Thoracic aorta (tissue), 2 donors: ENCODE measurements at regions not wholly inside any gene's neighbourhood (a gene's known extent, or its start where the extent isn't known, plus 50 kb on each side); places are given as distances from the start of the nearest gene placed in this dataset.
"Not testable (repeated sequence)": the region's sequence is repeated elsewhere in the genome, so short reads cannot be mapped to it uniquely, and the experiment has no call there.

ENCODE experiments used
- ATAC-seq: fragments of 150-250 bp; one replicate; pipeline ENCODE4 v1.8.0; 2017; ENCODE audit warnings: low read depth; ENCODE audit not compliant: insufficient number of reproducible peaks, low FRiP score
- DNase-seq: peaks from one replicate; pipeline ENCODE4 v3.0.0-alpha.2; 2020; ENCODE audit warnings: low spot score
- H3K27ac ChIP-seq, 2 donors: fragments of 200-600 bp; sonication (generic); 1 replicate in 1 of 2; 2 replicates in 1 of 2; pipeline ENCODE4 v1.5.1; 2016; ENCODE audit warnings: mild to moderate bottlenecking in 2 of 2, moderate library complexity in 2 of 2
- H3K27me3 ChIP-seq: fragments of 200-600 bp; sonication (generic); replicated peaks from 2 replicates; pipeline ENCODE4 v1.6.0; 2016; ENCODE audit warnings: mild to moderate bottlenecking; ENCODE audit not compliant: insufficient read depth
- H3K36me3 ChIP-seq: fragments of 200-600 bp; sonication (generic); one replicate; pipeline ENCODE4 v1.5.1; 2016
- H3K4me1 ChIP-seq, 2 donors: fragments of 200-600 bp; sonication (generic); 1 replicate in 1 of 2; 2 replicates in 1 of 2; pipeline versions ENCODE4 v1.5.1 to v1.6.0; 2016; ENCODE audit warnings: low read depth in 2 of 2, mild to moderate bottlenecking in 1 of 2; ENCODE audit not compliant: control insufficient read depth in 1 of 2
- H3K4me3 ChIP-seq: fragments of 200-600 bp; sonication (generic); 2 replicates; pipeline ENCODE4 v1.5.1; 2016; ENCODE audit warnings: mild to moderate bottlenecking
- H3K9me3 ChIP-seq: fragments of 200-600 bp; sonication (generic); 2 replicates; pipeline ENCODE4 v1.5.1; 2016
- CTCF ChIP-seq: fragments of 200-600 bp; sonication (generic); IDR thresholded peaks from one replicate; pipeline ENCODE4 v1.5.1; 2019; ENCODE audit warnings: antibody characterized with exemption

GRCh38 chr7:142647749-142648148 lies 101.5 kb upstream of the PRSS1 start:
- ATAC-seq (no peak), DNase-seq (no peak)
- no peak for TF ChIP-seq CTCF
- Histone ChIP-seq H3K4me3 (no peak overlapping the region), H3K27ac (no peak overlapping the region), H3K36me3 (no peaks in the 10 kb centered on the region), H3K9me3 (no peaks in the 10 kb centered on the region), H3K27me3 (no peaks in the 10 kb centered on the region), H3K4me1 (no peaks in the 10 kb centered on the region)

- DNase-seq (no peak), ATAC-seq (no peak)
- Histone ChIP-seq H3K27me3 (no peaks in the 10 kb centered on the region), H3K36me3 (no peaks in the 10 kb centered on the region), H3K27ac (no peak overlapping the region), H3K9me3 (no peaks in the 10 kb centered on the region), H3K4me1 (no peaks in the 10 kb centered on the region), H3K4me3 (no peak overlapping the region)
- no peak for TF ChIP-seq CTCF
Measured at GRCh38 chr7:142646386-142647140, 102.7 kb upstream of the PRSS1 start.

GRCh38 chr7:142645777-142646176 lies 103.5 kb upstream of the PRSS1 start:
- Histone ChIP-seq H3K4me1 (no peaks in the 10 kb centered on the region), H3K36me3 (no peaks in the 10 kb centered on the region), H3K4me3 (no peak overlapping the region), H3K27ac (no peak overlapping the region), H3K9me3 (no peaks in the 10 kb centered on the region), H3K27me3 (no peaks in the 10 kb centered on the region)
- no peak for ATAC-seq
- no peak for DNase-seq
- TF ChIP-seq CTCF = no peak

GRCh38 chr7:142642316-142642715 lies 107.0 kb upstream of the PRSS1 start:
- no peak for ATAC-seq
- TF ChIP-seq CTCF = no peak

GRCh38 chr7:142641252-142641651 lies 108.0 kb upstream of the PRSS1 start:
- H3K4me3 ChIP-seq, H3K9me3 ChIP-seq, H3K27ac ChIP-seq, H3K4me1 ChIP-seq, DNase-seq, H3K27me3 ChIP-seq, ATAC-seq, H3K36me3 ChIP-seq: not testable (repeated sequence)

More at GRCh38 chr7:142642316-142642715, 107.0 kb upstream of the PRSS1 start:
- no peaks in the 10 kb centered on the region for H3K9me3 ChIP-seq
- no peak for DNase-seq
- H3K4me1 ChIP-seq = no peaks in the 10 kb centered on the region
- no peaks in the 10 kb centered on the region for H3K36me3 ChIP-seq
- H3K4me3 ChIP-seq = no peak overlapping the region
- no peak overlapping the region for H3K27ac ChIP-seq
- H3K27me3 ChIP-seq = no peaks in the 10 kb centered on the region

- Histone ChIP-seq H3K9me3 (no peaks in the 10 kb centered on the region), H3K36me3 (no peaks in the 10 kb centered on the region), H3K4me1 (no peaks in the 10 kb centered on the region), H3K27me3 (no peaks in the 10 kb centered on the region), H3K4me3 (no peak overlapping the region), H3K27ac (no peak overlapping the region)
- DNase-seq (no peak), ATAC-seq (no peak)
- TF ChIP-seq CTCF = no peak
Measured at GRCh38 chr7:142638581-142638980, 110.7 kb upstream of the PRSS1 start.
